Stimulated activated CD4-positive, alpha-beta T cell treated with anti-CD3 and anti-CD28 coated beads, Interleukin-2, amount 100 ng/mL, for 48 hours (primary cell): ENCODE measurements at regions not wholly inside any gene's neighbourhood (a gene's known extent, or its start where the extent isn't known, plus 50 kb on each side); places are given as distances from the start of the nearest gene placed in this dataset.

ENCODE experiments used
- DNase-seq, 2 donors: peaks; one replicate each; pipeline ENCODE4 v3.0.0-alpha.2; 2020

DNA sequence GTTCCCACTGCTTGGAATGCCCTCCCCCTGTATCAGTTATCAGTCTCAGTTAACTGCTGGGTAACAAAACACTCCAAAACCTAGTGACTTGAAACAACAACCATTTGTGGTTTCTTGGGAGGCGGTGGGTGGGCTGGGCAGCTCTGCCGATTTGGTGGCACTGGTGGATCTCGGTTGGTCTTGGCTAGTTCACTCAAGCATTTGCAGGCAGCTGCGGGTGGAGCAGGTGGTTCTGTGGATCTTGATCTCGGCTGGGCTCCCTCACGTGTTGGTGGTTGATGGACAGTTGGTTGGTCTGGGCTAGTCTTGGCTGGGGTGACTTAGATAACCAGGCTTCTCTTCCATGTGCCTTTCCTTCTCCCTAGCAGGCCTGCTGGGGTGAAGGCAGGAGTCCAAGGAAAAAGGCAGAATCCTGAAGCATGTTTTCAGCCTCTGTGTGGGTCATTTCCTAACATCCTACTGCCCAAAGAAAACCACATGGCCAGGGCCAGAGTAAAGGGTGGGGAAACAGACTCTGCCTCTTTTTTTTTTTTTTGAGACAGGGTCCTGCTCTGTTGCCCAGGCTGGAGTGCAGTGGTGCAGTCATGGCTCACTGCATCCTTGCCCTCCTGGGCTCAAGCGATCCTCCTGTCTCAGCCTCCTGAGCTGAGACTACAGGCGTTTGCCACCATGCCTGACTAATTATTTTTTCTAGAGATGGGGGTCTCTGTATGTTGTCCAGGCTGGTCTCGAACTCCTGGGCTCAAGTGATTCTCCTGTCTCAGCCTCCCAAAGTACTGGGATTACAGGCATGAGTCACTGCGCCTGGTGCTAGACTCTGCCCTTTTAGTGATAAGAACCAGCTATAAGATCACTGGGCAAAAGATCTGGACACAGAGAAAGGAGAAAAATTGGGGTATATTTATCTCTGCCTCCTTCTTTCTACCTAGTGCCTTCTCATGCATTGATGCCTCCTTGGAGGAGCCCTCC is 183.7 kb downstream of the RGS3 start:
- no peak for DNase-seq

DNA sequence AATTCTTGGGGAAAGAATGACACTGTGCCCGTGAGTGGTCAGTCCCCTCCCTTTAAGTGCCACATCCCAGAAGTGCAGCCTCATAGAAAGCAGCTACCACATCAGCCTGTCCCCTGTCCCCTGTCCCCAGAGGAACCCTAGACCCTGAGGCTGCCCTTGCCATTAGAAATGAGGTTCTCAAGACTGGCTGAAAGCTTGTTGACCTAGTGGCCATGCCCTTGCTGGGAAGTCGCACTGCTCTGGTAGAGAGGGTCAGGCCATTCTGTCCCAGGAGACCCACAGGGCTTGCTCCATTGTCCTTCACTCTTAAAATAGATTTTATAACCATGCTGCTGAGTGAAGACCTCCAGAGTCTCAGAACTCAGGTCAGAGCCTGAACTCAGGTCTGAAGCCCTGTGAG is 184.5 kb downstream of the RGS3 start:
- DNase-seq = no peak

DNA sequence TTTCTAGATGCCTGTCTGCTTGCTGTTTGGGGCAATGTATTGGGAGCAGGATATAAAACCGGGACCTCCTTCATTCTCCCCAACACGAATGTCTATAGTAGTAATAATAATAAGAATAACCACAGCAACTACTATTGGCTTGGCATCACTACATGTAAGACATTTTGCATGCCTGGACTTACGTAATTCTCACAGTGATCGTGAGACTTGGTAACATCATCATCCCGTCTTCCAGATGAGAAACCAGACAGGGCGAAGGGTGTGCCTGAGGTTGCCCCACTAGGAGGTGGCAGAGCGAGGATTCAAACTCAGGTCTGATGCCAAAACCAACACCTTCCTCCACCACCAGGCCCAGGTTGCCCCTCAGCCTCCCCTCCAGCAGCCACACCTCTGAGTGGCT is 185.1 kb downstream of the RGS3 start:
- no peak for DNase-seq

DNA sequence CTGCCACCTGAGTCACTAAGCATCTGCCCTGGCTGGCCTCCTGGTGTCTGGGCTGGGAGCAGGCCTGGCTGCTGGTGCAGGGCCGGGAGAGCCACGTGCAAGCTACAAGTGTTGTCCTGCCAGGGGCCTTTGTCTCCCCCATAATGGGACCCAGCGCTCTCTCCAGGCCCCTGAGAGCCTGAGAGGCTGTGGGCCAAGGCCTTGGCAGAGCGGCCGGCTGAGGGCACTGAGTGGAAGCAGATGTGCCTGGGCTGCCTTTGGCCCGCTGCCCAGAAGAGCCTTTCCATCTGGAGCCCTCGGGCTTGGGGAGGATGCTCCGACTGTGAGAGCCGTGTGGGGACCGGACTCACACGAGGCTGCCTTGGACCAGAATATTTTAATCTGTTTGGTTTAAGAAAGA is 185.5 kb downstream of the RGS3 start:
- no peak for DNase-seq

DNA sequence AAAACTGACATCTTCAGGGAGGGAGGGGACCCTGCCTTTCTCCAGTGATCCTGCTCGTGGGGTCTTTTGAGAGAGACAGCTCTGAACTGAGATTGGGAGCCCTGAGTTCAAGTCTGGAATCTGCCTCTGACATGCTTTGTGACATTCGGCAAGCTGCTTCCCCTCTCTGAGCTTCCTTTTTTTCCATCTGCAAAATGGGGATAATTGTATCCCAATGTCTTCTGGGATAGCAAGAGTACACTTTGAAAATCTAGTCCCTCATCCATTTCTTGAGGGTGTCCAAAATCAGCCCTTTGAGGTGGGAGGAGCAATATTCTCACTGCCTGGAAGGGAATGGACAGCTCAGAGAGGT is 186.3 kb downstream of the RGS3 start:
- DNase-seq = no peak

DNA sequence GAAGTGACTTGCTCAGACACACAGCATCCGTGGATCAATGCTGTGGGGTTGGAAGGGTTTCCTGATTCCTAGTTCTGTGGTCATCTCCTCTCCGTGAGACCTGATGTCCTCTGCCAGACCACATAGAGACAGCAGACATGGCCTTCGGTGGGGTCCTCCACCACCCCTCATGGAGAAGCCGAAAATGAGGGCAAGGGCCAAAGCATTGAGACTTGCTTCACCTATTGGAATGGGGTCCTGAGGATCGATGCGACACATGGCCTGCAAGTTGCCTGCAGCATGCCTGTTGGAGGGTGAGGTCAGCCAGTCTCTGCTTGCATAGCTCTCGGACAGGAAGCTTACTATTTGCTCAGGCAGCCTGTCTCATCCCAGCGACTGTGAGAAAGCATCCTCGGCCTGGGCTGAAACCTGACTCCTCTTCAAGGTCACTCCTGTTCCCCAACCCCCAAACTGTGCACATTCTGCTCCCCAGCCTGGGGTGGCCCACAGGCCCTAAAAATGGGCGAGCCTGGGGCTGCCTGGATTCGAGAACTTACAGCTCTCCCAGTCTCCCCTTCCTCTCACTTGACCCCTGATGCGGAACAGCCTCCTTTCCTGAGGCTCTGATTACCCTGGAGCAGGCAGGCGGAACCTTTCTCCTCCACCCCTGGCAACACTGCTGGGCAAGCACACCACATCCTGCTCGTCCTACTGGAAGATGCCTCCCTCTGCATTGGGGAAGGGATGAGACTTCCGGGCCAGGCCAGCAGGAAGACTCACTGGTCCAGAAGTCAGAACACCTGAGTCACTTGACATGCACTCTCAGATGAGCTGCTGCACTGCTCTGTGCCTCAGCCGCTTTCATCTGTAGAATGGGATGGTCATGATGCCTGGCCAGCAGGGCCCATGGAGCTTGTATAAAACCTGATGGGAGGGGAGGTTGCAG is 186.9 kb downstream of the RGS3 start:
- no peak for DNase-seq

DNA sequence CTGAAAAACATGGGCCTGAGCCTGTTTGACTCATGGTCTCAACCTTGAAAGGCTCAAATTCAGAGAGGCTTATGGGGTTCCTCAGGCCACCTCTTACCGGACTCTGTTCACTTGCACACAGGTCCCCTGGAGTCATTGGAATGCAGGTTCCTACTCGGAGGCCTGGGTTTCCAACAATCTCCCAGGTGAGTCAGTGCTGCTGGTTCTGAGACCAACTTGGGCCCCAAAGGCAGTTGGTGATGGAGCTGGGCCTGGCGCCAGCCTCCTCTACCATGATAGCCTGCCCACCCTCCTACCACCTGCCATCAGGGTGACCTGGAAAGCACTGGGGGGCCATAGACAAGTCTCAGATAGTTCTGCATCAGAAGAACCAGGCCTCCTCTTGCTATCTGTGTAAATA is 188.4 kb downstream of the RGS3 start:
- no peak for DNase-seq

DNA sequence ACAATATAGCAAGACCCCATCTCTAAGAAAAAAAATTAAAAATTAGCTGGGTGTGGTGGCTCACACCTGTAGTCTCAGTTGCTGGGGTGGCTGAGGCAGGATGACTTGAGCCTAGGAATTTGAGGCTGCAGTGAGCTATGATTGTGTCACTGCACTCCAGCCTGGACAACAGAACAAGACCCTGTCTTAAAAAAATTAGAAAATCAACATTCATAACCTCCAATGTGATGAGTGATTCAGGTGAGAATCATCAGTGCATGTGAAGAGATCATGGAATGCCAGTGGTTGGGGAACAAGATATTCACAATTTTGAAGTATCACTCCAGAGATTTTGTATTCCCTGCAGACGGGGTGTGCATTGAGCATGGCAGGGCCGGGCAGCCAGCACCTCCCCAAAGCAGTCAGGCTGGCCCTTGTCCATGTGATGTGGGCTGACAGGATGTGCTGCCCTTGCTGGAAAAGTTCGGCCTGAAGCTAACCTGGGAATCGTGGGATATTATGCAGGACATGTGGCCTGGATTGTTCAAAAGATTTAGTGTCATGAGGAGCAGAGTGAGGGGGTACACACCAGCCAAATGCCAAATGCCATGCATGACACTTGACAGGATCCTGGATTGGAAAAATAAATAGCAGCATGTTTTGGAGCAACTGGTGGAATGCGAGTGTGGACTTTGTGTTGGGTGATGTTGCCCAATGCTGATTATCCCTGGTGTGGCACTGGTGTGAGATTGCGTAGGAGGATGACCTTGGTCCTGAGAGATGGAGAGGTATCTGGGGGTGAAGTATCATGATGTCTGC is 189.0 kb downstream of the RGS3 start:
- DNase-seq = no peak

DNA sequence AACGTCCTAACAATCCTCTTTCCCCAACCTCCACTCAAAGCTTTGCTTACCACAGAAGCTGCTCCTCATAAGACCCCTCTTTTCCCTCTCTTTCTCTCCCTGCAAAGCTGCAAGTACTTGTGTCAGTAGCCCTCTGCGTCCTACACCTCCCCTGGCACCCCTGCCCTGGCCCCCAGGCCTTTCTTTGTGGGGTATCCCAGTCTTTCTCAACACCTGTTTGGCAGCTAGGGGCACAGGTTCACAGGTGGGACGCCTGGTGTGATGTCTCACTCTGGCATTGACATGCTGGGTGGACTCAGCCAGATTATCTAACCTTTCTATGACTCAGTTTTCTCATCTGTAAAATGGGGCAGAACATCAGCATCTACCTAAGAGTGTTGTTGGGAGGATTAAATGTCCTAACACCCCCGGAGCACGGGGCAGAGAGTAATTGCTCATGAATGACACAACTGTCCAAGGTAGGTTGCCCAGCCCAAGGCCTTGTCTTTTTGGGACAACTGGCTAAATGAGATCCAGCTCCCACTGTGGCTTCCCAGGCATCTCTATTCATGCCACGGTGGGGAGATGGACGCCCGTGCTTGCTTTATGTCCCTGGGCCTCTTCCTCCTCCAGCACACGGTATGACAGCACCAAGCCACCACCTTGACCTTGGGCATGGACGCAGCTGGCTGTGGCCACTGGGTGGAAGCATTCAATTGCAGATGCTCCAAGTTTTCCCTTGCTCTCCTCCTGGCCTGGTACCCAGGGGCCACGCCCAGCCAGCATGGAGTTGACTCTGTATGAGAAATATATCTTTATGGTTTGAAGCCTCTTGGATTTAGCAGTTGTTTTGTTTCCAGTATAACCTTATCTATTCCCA is 190.4 kb downstream of the RGS3 start:
- no peak for DNase-seq

DNA sequence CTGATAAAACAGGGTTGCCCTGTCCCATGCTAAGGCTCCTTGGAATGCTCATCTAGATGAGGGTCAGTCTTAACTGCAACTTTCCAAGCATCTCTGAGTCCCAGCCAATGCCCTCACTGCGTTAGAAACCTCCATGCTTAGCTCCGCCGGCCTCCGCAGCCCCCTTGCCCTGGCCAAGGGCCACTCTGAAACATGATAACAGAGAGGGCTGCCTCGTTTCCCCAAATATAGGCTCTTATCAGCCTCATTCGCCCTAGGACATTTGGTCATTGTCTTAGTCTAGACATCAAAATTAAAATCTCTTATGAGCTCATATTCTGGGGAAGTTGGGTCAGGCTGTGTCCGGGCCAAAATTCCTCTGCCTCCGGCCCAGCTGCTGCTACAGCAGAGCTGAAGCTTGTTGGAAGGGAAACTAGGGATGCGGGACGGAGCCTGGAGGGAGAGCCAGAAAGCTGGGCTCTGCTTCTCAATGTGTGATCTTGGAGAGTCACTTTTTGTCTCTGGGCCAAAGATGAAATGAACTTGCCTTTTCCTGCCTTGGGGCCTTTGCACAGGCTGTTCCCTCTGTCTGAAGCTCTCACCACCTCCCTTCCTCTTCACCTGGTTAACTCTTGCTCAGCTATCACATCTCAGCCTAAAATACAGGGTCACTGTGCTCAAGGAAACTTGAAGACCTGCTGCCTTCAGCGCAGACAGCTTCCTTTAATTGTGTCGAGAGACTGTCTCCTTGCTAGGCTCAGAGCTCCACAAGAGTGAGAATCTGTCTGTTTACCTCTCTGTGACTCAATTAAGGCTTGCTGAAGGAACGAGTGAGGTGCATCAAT is 191.3 kb downstream of the RGS3 start:
- DNase-seq = no peak

DNA sequence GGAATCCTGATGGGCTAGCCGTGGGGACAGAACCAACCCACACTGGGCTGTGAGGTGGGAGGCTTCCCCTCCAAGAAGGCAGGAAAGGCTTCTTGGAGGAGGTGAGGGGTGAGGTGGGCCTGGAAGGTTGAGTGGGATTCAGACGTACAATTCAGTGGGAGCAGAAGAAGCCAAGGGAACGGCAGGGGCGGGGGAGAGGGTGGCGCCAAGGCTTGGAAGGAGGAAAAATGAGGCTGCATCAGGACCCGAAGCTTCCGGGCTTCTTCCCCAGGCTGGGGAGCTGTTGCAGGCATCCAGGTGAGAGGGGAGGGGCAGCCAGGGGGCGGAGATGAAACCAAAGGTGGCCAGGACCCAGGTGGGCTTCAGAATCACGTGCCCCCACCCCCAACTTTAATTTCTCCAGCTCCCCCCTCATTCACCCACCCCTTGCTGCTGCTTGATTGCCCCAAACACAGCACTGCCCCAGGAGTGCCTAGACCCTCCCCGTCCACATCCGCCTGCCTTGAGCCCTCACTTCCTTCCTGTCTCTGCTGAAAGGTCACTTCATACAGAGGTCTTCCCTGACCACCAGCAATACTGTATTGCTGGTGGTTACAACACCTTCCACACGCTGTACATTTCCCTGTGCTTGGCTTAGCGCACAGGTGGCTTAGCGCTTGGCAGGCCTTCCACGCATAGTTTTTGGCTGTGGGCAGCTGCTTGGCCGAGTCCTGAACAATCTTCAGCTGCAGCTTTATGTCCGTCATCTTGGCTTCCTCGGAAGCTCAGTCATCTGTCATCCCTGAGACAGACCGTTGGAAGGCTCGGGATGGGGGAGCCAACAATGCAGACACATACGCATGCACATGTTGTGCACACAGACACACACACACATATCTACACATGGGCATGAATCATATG is 193.5 kb downstream of the RGS3 start:
- DNase-seq = no peak

DNA sequence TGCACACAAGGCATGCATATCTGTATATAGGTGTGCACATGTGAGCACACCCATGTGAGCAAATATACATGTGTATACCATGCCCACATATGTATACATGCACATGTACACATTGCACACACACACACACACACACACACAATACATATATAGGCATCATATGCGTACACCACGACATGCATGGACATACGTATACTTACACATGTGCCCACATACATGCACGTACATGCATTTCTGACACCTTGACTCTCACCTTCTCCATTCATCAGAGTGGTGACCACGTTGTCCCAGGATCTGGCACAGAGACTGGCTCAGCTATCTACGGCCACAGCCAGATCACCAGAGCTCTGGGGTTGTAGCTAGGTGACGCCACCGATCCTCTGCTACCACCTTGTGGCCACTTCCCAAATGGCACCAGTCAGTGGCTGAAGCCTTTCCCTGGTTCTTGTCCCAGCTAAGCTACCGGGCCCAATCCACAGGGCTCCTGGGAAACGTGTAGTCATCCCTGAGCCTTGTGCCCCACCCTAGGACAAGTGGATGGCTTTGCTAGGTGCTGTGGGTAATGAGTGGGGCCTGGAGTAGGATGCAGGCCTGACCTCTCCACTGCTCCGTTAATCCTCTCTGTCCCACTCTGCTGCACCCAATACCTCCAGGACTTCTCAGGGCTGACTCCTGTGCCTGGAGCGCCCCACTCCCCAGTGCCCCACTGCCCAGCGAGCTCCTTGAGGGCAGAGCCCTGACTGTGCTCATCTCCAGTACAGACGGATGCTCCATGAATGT is 194.4 kb downstream of the RGS3 start:
- DNase-seq = peak; percentile 83 to 86

DNA sequence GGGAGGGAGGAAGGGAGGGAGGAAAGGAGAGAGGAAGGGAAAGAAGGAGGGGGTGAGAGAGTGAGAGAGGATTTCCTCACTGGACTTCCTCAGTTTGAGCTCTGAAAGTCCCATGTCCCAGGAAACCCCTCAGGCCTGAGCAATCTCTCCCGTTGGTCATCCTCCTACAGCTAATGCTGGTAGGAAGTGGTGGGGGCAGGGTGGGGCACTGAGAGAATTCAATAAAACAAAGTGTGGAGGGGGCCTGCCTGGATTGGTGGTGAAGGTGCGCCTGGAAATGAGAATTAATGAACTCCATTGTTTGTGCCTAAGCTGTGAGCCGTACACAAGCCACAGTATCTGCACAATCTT is 195.0 kb downstream of the RGS3 start:
- DNase-seq = no peak

DNA sequence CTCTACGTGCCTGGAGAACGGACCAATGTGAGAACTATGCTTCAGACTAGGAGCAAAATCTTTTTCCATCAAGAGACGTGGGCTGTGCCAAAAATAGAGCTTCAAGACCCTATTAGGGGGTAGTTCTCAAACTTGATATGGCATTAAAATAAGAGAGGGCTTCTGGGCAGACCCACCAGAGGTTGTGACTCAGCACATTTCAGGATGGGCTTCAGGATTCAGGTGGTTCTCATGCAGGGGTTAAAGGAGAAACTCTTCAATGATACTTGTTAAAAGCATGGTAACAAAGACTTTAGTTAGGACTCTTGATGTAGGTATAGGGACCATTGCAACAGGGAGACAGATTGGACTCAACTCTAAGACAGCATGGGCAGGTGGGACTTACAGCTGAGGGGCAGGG is 195.5 kb downstream of the RGS3 start:
- no peak for DNase-seq

DNA sequence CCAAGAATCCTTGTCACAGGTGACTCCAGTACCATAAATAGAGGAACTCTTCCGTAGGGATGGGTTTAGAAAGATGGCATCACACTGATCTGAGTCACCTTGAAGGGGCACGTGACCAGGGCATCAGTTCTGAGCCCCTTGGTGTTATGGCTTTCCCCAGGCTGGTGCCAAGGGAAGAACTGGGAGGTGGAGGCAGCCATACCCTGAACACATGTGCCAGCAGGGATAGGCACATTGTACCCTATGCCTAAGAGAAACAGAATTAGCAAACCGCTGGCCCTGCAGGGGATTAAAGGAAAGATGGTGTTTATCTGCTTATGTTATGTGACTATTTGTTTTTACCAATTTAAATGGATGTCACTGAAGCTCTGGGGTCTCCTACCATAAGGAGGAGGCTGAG is 196.2 kb downstream of the RGS3 start:
- DNase-seq = no peak

DNA sequence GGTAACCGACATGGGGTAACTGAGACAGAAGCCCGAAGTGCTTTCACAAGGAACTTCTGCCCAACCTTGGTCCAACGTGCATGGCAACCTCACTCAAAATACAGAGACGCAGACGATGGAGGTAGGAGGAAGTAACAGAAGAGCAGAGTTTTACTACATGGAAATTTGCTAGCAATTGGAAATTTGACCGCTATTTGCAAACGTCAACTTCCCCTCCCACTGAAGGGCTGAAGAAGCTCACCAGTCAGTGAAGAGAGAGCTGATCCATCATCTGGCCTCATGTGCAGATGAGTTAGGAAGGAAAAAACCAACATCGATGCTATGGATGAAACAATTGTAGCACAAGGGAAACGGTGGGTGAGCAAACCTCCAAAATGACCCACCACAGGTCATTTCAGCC is 196.7 kb downstream of the RGS3 start:
- no peak for DNase-seq

DNA sequence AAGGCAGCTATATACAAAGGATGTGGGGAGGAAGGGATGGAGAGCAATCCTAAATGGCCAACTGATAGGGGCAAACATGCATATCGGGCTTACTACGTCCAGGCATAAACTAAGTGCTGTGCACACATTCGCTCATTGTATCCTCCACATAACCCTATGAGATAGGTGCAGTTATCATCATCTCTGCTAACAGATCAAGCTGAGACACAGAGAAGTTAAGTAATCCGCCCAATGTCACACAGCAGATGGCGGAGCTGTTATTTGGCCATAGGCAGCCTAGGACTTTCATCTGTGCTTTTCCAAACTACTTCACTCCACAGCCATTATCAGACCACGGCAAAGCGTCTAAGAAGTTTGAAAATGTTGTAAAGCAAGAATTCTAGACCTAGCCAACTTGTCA is 197.5 kb downstream of the RGS3 start:
- no peak for DNase-seq

DNA sequence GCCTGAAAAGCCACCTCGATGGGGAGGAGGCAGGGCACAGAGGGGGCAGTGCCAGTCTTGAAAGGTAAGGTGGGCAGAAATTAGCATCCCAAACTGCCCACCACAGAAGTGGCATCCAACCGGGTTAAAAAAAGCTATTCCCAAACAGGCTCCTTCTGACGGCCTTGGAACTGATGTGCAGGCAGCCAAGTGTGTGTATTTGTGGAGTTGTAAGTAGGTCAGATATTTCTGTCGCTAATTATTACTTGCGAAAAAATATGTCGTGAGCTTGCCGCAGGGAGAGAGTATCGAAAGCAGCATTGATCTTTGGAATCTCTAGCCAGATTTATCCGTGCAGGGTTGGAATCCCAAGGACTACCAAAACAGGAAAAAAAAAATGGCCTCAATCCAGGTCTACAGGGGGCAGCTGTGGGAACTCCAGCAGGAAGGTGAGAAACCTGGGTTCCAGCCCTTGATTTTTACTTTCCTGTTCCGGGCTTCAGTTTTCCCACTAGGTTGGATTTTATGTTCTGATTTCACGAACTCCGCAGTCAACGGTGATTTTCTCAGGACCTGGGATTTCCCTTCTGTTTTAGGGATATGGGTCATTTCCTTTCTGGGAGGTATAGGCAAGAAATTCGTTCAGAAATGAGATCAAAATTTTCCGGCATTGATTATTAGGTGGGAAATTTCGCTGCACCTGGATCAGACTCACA is 200.8 kb downstream of the RGS3 start:
- DNase-seq = no peak

DNA sequence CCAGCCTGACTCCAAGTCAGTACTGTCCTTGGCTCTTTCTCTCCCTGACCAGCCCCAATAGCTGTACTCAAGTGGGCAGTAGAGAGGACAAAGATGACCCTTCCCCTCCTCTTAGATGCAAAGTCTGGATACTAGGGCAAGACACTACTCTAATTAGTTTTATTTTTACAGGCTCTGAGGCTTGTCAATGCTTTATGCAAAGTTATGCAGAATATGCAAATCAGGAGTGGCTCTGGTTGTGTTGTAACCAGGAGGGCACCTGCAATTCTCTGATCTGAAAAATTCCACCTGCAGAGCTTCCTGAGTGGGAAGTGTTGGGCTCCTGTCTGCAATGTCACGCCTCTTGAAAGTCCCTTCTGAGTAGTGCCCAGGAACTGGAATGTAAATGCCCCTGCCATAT is 201.5 kb downstream of the RGS3 start:
- no peak for DNase-seq
